Caco-2 (cell line): ENCODE measurements at regions not wholly inside any gene's neighbourhood (a gene's known extent, or its start where the extent isn't known, plus 50 kb on each side); places are given as distances from the start of the nearest gene placed in this dataset.

Experiments
- BruUV-seq: library from RNA; stranded (reverse); fragments of 400-500 nt; replicated peaks from 2 replicates; lab custom pipeline; 2021; lab: Mats Ljungman, UMichigan
- CTCF ChIA-PET: fragments of 300-600 bp; sonication (Branson Sonifier 250); formaldehyde crosslinking; loops from one replicate; lab custom pipeline; 2022; ENCODE audit warnings: antibody characterized with exemption; lab: Charles Lee
- POLR2A ChIA-PET: fragments of 300-600 bp; sonication (Branson Sonifier 250); formaldehyde crosslinking; loops from one replicate; lab custom pipeline; 2022; ENCODE audit warnings: antibody characterized with exemption; lab: Charles Lee
- DNase-seq, 2 experiments: peaks; one replicate each; pipeline versions ENCODE4 v3.0.0 to v3.0.0-alpha.2; 2020 to 2022
- H3K27me3 ChIP-seq: replicated peaks from 2 replicates; pipeline ENCODE4 v1.6.0; 2011; ENCODE audit warnings: low read length; ENCODE audit not compliant: control insufficient read depth, insufficient read depth
- H3K36me3 ChIP-seq: 2 replicates; pipeline ENCODE4 v1.5.1; 2011; ENCODE audit warnings: low read length; ENCODE audit not compliant: control insufficient read depth, insufficient read depth
- H3K4me1 ChIP-seq: fragments of 250-450 bp; sonication (Bioruptor Pico); 2 replicates; pipeline ENCODE4 v1.5.1; 2020; ENCODE audit warnings: mild to moderate bottlenecking
- H3K4me3 ChIP-seq: 2 replicates; pipeline ENCODE4 v1.5.1; 2011; ENCODE audit warnings: low read depth, mild to moderate bottlenecking, control low read depth, low read length
- H3K9me3 ChIP-seq: fragments of 250-450 bp; sonication (Bioruptor Pico); 2 replicates; pipeline ENCODE4 v1.5.1; 2020; ENCODE audit warnings: mild to moderate bottlenecking, moderate library complexity
- H3K27ac Mint-ChIP-seq: one replicate; pipeline ENCODE4 v1.8.0; 2022; ENCODE audit warnings: mixed read lengths; ENCODE audit not compliant: unreplicated experiment
- H3K27me3 Mint-ChIP-seq: one replicate; pipeline ENCODE4 v1.8.0; 2022; ENCODE audit warnings: mixed read lengths; ENCODE audit not compliant: insufficient read depth, unreplicated experiment
- H3K36me3 Mint-ChIP-seq: one replicate; pipeline ENCODE4 v1.8.0; 2022; ENCODE audit warnings: mild to moderate bottlenecking, mixed read lengths; ENCODE audit not compliant: insufficient read depth, unreplicated experiment
- H3K4me1 Mint-ChIP-seq: one replicate; pipeline ENCODE4 v1.8.0; 2022; ENCODE audit warnings: low read depth, mixed read lengths; ENCODE audit not compliant: unreplicated experiment
- H3K4me3 Mint-ChIP-seq: one replicate; pipeline ENCODE4 v1.8.0; 2022; ENCODE audit warnings: mild to moderate bottlenecking, moderate library complexity, mixed read lengths; ENCODE audit not compliant: unreplicated experiment
- H3K9me3 Mint-ChIP-seq: one replicate; pipeline ENCODE4 v1.8.0; 2022; ENCODE audit warnings: mixed read lengths; ENCODE audit not compliant: unreplicated experiment
- CTCF ChIP-seq, 2 experiments: fragments of 200-600 bp in 1 of 2; IDR thresholded peaks; 1 replicate in 1 of 2; 2 replicates in 1 of 2; pipeline versions ENCODE4 v1.5.1 to v1.8.0; 2011 to 2022; ENCODE audit warnings: antibody characterized with exemption in 1 of 2, control low read depth in 1 of 2, inconsistent platforms in 1 of 2, low read depth in 1 of 2, low read length in 1 of 2, mild to moderate bottlenecking in 1 of 2, moderate library complexity in 1 of 2; ENCODE audit not compliant: insufficient read depth in 1 of 2, severe bottlenecking in 1 of 2, unreplicated experiment in 1 of 2
- intact Hi-C: fragments of 100-400 bp; cut with micrococcal nuclease; formaldehyde crosslinking; loops from one replicate; pipeline ENCODE4 v1.10.0; 2022; ENCODE audit not compliant: unreplicated experiment

GRCh38 chr2:65500310-65501040 is 68.1 kb upstream of the SPRED2 start:
- Histone ChIP-seq H3K27me3 (no peaks in the 10 kb centered on the region), H3K4me3 (no peak overlapping the region), H3K9me3 (no peaks in the 10 kb centered on the region), H3K4me1 (no peaks in the 10 kb centered on the region), H3K36me3 (no peaks in the 10 kb centered on the region)
- Mint-ChIP-seq H3K27ac (no peak overlapping the region), H3K9me3 (no peaks in the 10 kb centered on the region), H3K4me3 (no peak overlapping the region), H3K27me3 (peaks cover 2% of the 10 kb centered on the region), H3K4me1 (no peaks in the 10 kb centered on the region), H3K36me3 (no peaks in the 10 kb centered on the region)
- DNase-seq = no peak
- TF ChIP-seq CTCF (IDR thresholded peaks at IDR 0.05; ENCODE audit: insufficient read depth in 1 of 2, low read depth in 1 of 2, low read length in 1 of 2, severe bottlenecking in 1 of 2, unreplicated experiment in 1 of 2) = no peak
- intact Hi-C loops = no loop called here
- no TSS peak for BruUV-seq
- POLR2A ChIA-PET = no interaction called here
- CTCF ChIA-PET = no interaction called here

GRCh38 chr2:65499216-65499615 is 66.8 kb upstream of the SPRED2 start:
- no peak for TF ChIP-seq CTCF (IDR thresholded peaks at IDR 0.05; ENCODE audit: insufficient read depth in 1 of 2, low read depth in 1 of 2, low read length in 1 of 2, severe bottlenecking in 1 of 2, unreplicated experiment in 1 of 2)

GRCh38 chr2:65498396-65498795 is 66.0 kb upstream of the SPRED2 start:
- H3K27me3 ChIP-seq = no peaks in the 10 kb centered on the region

More at GRCh38 chr2:65499216-65499615, 66.8 kb upstream of the SPRED2 start:
- Histone ChIP-seq H3K36me3 (no peaks in the 10 kb centered on the region), H3K27me3 (no peaks in the 10 kb centered on the region), H3K4me3 (no peak overlapping the region), H3K9me3 (no peaks in the 10 kb centered on the region), H3K4me1 (no peaks in the 10 kb centered on the region)
- ChIA-PET CTCF (no interaction called here), POLR2A (no interaction called here)
- no peak for DNase-seq
- Mint-ChIP-seq H3K9me3 (no peaks in the 10 kb centered on the region), H3K27me3 (peaks cover 2% of the 10 kb centered on the region), H3K27ac (no peak overlapping the region), H3K4me1 (no peaks in the 10 kb centered on the region), H3K4me3 (no peak overlapping the region), H3K36me3 (no peaks in the 10 kb centered on the region)
- intact Hi-C loops = no loop called here
- no TSS peak for BruUV-seq

More at GRCh38 chr2:65498396-65498795, 66.0 kb upstream of the SPRED2 start:
- no peak overlapping the region for H3K27ac Mint-ChIP-seq
- no peaks in the 10 kb centered on the region for H3K9me3 Mint-ChIP-seq
- H3K36me3 ChIP-seq = no peaks in the 10 kb centered on the region
- H3K36me3 Mint-ChIP-seq = no peaks in the 10 kb centered on the region
- no TSS peak for BruUV-seq
- H3K4me1 Mint-ChIP-seq = no peaks in the 10 kb centered on the region
- no peaks in the 10 kb centered on the region for H3K9me3 ChIP-seq
- H3K4me3 Mint-ChIP-seq = no peak overlapping the region
- ChIA-PET POLR2A (no interaction called here), CTCF (no interaction called here)
- no peak for DNase-seq
- H3K27me3 Mint-ChIP-seq = peaks cover 2% of the 10 kb centered on the region
- no peaks in the 10 kb centered on the region for H3K4me1 ChIP-seq
- no peak overlapping the region for H3K4me3 ChIP-seq
- intact Hi-C loops = no loop called here
- no peak for TF ChIP-seq CTCF (IDR thresholded peaks at IDR 0.05; ENCODE audit: insufficient read depth in 1 of 2, low read depth in 1 of 2, low read length in 1 of 2, severe bottlenecking in 1 of 2, unreplicated experiment in 1 of 2)
